COLO668 (cell line): ENCODE measurements at regions not wholly inside any gene's neighbourhood (a gene's known extent, or its start where the extent isn't known, plus 50 kb on each side); places are given as distances from the start of the nearest gene placed in this dataset.

Experiments
- DNase-seq: peaks from one replicate; lab custom pipeline; 2025; ENCODE audit not compliant: unreplicated experiment; lab: John Stamatoyannopoulos, UW

- DNase-seq = no peak
Measured at GRCh38 chr5:27328480-27328879, 290.1 kb upstream of the CDH9 start.

GRCh38 chr5:27325513-27325912 is 287.1 kb upstream of the CDH9 start:
- no peak for DNase-seq

GRCh38 chr5:27318701-27319100 is 280.3 kb upstream of the CDH9 start:
- no peak for DNase-seq

GRCh38 chr5:27316271-27316650 is 277.9 kb upstream of the CDH9 start:
- no peak for DNase-seq

- no peak for DNase-seq
Measured at GRCh38 chr5:27315363-27316270, 277.2 kb upstream of the CDH9 start.

GRCh38 chr5:27313549-27313948 is 275.2 kb upstream of the CDH9 start:
- no peak for DNase-seq

- no peak for DNase-seq
Measured at GRCh38 chr5:27312291-27312893, 274.0 kb upstream of the CDH9 start.

- DNase-seq = no peak
Measured at GRCh38 chr5:27311544-27311943, 273.2 kb upstream of the CDH9 start.

GRCh38 chr5:27308153-27308552 is 269.8 kb upstream of the CDH9 start:
- DNase-seq = no peak

- DNase-seq = no peak
Measured at GRCh38 chr5:27290172-27290571, 251.8 kb upstream of the CDH9 start.

- no peak for DNase-seq
Measured at GRCh38 chr5:27276119-27276518, 237.7 kb upstream of the CDH9 start.

GRCh38 chr5:27275345-27275744 is 237.0 kb upstream of the CDH9 start:
- no peak for DNase-seq

GRCh38 chr5:27269766-27270165 is 231.4 kb upstream of the CDH9 start:
- no peak for DNase-seq

GRCh38 chr5:27267209-27267824 is 228.9 kb upstream of the CDH9 start:
- DNase-seq = no peak

- DNase-seq = no peak
Measured at GRCh38 chr5:27266184-27266583, 227.8 kb upstream of the CDH9 start.

- DNase-seq = no peak
Measured at GRCh38 chr5:27257696-27258095, 219.3 kb upstream of the CDH9 start.

- DNase-seq = no peak
Measured at GRCh38 chr5:27252911-27253310, 214.5 kb upstream of the CDH9 start.

GRCh38 chr5:27242258-27242626 is 203.9 kb upstream of the CDH9 start:
- DNase-seq = no peak

- no peak for DNase-seq
Measured at GRCh38 chr5:27241564-27242257, 203.3 kb upstream of the CDH9 start.

GRCh38 chr5:27240791-27241190 is 202.4 kb upstream of the CDH9 start:
- no peak for DNase-seq

- no peak for DNase-seq
Measured at GRCh38 chr5:27234916-27235315, 196.5 kb upstream of the CDH9 start.

GRCh38 chr5:27221410-27221809 is 183.0 kb upstream of the CDH9 start:
- no peak for DNase-seq
